OCI-LY3 (cell line): ENCODE measurements at regions not wholly inside any gene's neighbourhood (a gene's known extent, or its start where the extent isn't known, plus 50 kb on each side); places are given as distances from the start of the nearest gene placed in this dataset.

Experiments used
- EZH2phosphoT487 ChIP-seq: fragments of 200-600 bp; shearing (Covaris generic); IDR thresholded peaks from 2 replicates; pipeline ENCODE4 v1.6.1; 2018; ENCODE audit warnings: antibody characterized with exemption, mixed run types, low read depth
- TF ChIP-seq, protein P1 (sequence below): fragments of 200-600, 300-600 bp; sonication (generic); IDR thresholded peaks from 2 replicates; pipeline ENCODE4 v1.5.1; 2014; ENCODE audit warnings: antibody characterized with exemption, low read length, low read depth

DNA sequence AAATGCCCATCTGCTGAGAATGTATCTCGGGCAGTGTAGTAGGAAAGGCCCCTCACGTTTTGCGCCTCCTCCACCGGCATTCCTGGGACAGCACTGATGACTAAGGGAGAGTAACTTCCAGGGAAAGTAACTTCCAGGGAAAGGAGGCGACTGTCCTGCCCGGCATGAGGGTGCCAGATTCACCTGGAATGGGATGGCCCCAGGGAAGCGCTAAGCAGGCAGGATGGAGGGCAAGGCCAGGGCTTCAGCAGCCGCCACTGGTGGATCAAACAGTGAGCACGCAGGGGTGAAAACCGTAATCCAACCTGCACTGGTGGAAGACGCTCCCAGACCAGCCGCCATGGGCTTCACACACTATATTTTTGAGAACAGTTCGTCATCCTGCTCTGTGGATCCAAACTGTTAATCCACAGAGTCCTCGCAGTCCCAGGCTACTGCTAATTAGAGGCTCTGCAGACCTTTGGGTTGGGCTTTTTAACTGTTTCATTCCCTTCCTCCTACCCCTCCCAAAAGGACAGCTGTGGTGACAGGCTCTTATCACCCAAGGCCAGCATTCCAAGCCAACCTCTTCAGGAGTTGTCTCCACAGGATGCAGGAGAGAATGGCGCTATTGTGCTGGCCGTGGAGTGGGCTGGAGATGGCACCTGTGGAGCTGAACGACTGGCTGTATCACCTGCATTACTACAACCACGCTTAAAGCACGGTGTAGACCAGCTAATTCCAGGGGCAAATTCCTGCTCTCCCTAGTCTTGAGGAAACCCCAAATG is 178.9 kb downstream of the DLL1 start:
- TF ChIP-seq, protein P1, sequence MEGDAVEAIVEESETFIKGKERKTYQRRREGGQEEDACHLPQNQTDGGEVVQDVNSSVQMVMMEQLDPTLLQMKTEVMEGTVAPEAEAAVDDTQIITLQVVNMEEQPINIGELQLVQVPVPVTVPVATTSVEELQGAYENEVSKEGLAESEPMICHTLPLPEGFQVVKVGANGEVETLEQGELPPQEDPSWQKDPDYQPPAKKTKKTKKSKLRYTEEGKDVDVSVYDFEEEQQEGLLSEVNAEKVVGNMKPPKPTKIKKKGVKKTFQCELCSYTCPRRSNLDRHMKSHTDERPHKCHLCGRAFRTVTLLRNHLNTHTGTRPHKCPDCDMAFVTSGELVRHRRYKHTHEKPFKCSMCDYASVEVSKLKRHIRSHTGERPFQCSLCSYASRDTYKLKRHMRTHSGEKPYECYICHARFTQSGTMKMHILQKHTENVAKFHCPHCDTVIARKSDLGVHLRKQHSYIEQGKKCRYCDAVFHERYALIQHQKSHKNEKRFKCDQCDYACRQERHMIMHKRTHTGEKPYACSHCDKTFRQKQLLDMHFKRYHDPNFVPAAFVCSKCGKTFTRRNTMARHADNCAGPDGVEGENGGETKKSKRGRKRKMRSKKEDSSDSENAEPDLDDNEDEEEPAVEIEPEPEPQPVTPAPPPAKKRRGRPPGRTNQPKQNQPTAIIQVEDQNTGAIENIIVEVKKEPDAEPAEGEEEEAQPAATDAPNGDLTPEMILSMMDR = no peak
- TF ChIP-seq EZH2phosphoT487 = no peak
